GM12892 (cell line): ENCODE measurements at regions not wholly inside any gene's neighbourhood (a gene's known extent, or its start where the extent isn't known, plus 50 kb on each side); places are given as distances from the start of the nearest gene placed in this dataset.
"Not testable (repeated sequence)": the region's sequence is repeated elsewhere in the genome, so short reads cannot be mapped to it uniquely, and the experiment has no call there.

ENCODE experiments used
- DNase-seq: peaks from one replicate; pipeline ENCODE4 v3.0.0; 2011; ENCODE audit not compliant: insufficient read length
- FAIRE-seq: peaks from 2 replicates; lab custom pipeline; 2011; peaks lifted over from hg19 to GRCh38; lab: Jason Lieb, UNC
- POLR2A ChIP-seq: IDR thresholded peaks from 2 replicates; pipeline ENCODE4 v1.6.1; 2011; ENCODE audit warnings: low read depth, low read length, control low read depth
- POLR2AphosphoS5 ChIP-seq: IDR thresholded peaks from 2 replicates; pipeline ENCODE4 v1.6.1; 2011; ENCODE audit warnings: low read depth, low read length, control low read depth
- TAF1 ChIP-seq: IDR thresholded peaks from 2 replicates; pipeline ENCODE4 v1.6.1; 2011; ENCODE audit warnings: low read depth, mild to moderate bottlenecking, control low read depth, low read length, borderline replicate concordance

- TF ChIP-seq POLR2AphosphoS5: no peak
- TF ChIP-seq TAF1: no peak
- no peak for TF ChIP-seq POLR2A
- FAIRE-seq (no peak), DNase-seq (no peak)
These were observed 481.4 kb upstream of the TMEM132C start for GRCh38 chr12:127785540-127785939.

GRCh38 chr12:127785986-127786590 is 480.9 kb upstream of the TMEM132C start:
- TF ChIP-seq TAF1 (no peak), POLR2A (no peak), POLR2AphosphoS5 (no peak)
- no peak for DNase-seq
- FAIRE-seq: no peak

GRCh38 chr12:127787544-127787943 is 479.4 kb upstream of the TMEM132C start:
- no peak for FAIRE-seq

GRCh38 chr12:127790376-127790775 is 476.6 kb upstream of the TMEM132C start:
- DNase-seq (no peak), FAIRE-seq (no peak)
- TF ChIP-seq POLR2AphosphoS5: no peak

More at GRCh38 chr12:127787544-127787943, 479.4 kb upstream of the TMEM132C start:
- no peak for TF ChIP-seq TAF1
- no peak for TF ChIP-seq POLR2A
- TF ChIP-seq POLR2AphosphoS5: no peak
- DNase-seq: no peak

- DNase-seq: no peak
- FAIRE-seq: no peak
- no peak for TF ChIP-seq POLR2AphosphoS5
- no peak for TF ChIP-seq TAF1
- TF ChIP-seq POLR2A: no peak
These were observed 475.8 kb upstream of the TMEM132C start for GRCh38 chr12:127791217-127791616.

GRCh38 chr12:127797918-127798317 is 469.1 kb upstream of the TMEM132C start:
- TF ChIP-seq POLR2AphosphoS5: no peak
- TF ChIP-seq TAF1: no peak
- no peak for TF ChIP-seq POLR2A
- no peak for DNase-seq
- no peak for FAIRE-seq

- FAIRE-seq (no peak), DNase-seq (no peak)
- TF ChIP-seq POLR2A: no peak
- no peak for TF ChIP-seq TAF1
- no peak for TF ChIP-seq POLR2AphosphoS5
These were observed 464.7 kb upstream of the TMEM132C start for GRCh38 chr12:127802271-127802670.

- no peak for FAIRE-seq
- no peak for TF ChIP-seq TAF1
- no peak for TF ChIP-seq POLR2AphosphoS5
- no peak for TF ChIP-seq POLR2A
These were observed 463.4 kb upstream of the TMEM132C start for GRCh38 chr12:127803545-127803944.

GRCh38 chr12:127809275-127809674 is 457.7 kb upstream of the TMEM132C start:
- no peak for TF ChIP-seq TAF1
- no peak for TF ChIP-seq POLR2AphosphoS5
- TF ChIP-seq POLR2A: no peak
- FAIRE-seq: no peak
- no peak for DNase-seq

More at GRCh38 chr12:127803545-127803944, 463.4 kb upstream of the TMEM132C start:
- no peak for DNase-seq

- no peak for TF ChIP-seq TAF1
- no peak for TF ChIP-seq POLR2AphosphoS5
- TF ChIP-seq POLR2A: no peak
- no peak for FAIRE-seq
- DNase-seq: no peak
These were observed 456.9 kb upstream of the TMEM132C start for GRCh38 chr12:127810041-127810440.

- DNase-seq, FAIRE-seq: not testable (repeated sequence)
These were observed 456.5 kb upstream of the TMEM132C start for GRCh38 chr12:127810459-127810858.

GRCh38 chr12:127811988-127812387 is 455.0 kb upstream of the TMEM132C start:
- DNase-seq (no peak), FAIRE-seq (no peak)
- TF ChIP-seq POLR2A (no peak), POLR2AphosphoS5 (no peak), TAF1 (no peak)

- FAIRE-seq (no peak), DNase-seq (no peak)
- no peak for TF ChIP-seq POLR2A
- no peak for TF ChIP-seq TAF1
- no peak for TF ChIP-seq POLR2AphosphoS5
These were observed 453.8 kb upstream of the TMEM132C start for GRCh38 chr12:127813147-127813546.
